DMS 273 (cell line): ENCODE measurements at regions not wholly inside any gene's neighbourhood (a gene's known extent, or its start where the extent isn't known, plus 50 kb on each side); places are given as distances from the start of the nearest gene placed in this dataset.
"Not testable (repeated sequence)": the region's sequence is repeated elsewhere in the genome, so short reads cannot be mapped to it uniquely, and the experiment has no call there.

Source experiments
- DNase-seq: peaks from one replicate; lab custom pipeline; 2025; ENCODE audit not compliant: unreplicated experiment; lab: John Stamatoyannopoulos, UW

DNA sequence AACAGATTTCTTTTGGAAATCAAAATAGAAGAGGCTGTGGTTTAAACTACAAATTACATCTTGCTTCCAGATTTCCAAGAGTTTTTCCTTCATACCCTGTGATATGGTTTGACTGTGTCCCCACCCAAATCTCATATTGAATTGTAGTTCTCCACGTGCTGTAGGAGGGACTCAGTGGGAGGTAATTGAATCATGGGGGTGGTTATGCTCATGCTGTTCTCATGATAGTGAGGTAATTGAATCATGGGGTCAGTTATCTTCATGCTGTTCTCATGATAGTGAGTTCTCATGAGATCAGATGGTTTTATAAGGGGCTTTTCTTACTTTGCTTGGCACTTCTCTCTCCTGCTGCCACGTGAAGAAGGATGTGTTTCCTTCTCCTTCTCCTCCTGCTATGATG is 687.0 kb upstream of the ZNF608 start:
- no peak for DNase-seq

DNA sequence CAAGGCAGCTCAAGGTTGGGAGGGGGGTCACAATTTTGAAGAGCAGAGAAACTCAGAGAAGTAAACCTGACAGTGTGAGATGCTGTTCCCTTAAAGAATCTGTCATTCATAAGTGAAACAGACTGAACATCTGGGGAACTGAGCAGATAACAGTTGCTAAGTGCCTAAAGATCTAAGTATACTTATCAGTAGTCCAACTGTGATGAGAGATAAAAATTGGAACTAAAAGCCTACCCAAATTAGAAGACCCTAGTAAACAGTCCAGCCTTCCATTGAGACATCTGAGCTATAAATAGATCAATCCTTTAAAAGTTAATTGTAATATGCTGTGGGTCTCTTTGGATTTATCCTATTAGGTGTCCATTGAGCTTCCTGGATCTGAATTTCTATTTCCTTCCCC is 692.8 kb upstream of the ZNF608 start:
- DNase-seq: no peak

DNA sequence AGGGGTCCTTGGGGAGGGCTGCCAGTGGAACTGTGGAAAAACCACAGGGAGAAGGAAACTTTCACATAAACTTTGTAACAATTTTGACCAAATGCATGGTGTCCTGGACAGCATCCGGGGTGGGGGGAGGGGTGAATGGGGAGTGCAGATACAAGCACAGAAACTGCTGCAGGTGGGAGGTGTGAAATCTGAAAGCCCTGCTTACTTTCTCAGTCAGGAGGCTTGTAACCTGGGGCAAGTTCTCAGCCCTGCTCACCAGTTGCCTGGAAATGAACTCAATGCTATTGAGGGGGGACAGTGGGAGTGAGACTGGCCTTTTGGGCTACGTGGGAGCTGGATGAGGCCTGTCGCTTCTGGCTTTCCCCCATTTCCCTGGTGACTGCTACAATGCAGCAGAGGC is 694.5 kb upstream of the ZNF608 start:
- no peak for DNase-seq

DNA sequence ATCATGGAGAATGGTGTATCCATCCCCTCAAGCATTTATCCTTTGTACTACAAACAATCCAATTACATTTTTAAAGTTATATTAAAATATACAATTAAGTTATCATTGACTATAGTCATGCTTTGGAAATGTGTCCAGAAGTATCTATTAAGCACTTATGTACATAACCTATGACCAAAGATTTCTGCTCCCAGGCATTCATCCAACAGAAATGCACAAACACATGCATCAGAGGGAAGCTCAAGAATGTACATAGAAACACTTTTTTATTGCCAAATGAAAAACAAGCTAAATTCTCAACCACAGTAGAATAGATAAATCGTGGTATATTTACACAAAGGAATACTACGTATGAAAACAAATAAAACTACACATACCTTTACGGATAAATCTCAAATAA is 700.5 kb upstream of the ZNF608 start:
- DNase-seq: no peak

DNA sequence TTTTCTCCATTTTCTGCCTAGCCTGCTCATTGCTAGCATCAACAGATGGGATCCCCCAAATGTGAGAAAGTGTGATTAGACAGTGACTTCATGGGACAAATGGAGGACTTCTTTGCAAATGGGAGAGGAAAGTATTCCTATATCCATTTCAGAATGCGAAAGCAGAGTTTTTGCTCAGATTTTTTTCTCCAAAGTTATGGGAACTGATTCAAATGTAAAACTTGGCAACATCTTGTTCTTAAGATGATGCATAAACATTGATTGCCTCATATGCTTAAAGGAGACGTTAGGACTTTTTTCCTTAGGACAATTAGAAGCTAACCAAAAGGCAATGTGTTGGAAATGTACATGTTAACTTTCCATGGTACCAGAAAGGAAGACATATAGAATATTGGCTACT is 704.3 kb upstream of the ZNF608 start:
- no peak for DNase-seq

DNA sequence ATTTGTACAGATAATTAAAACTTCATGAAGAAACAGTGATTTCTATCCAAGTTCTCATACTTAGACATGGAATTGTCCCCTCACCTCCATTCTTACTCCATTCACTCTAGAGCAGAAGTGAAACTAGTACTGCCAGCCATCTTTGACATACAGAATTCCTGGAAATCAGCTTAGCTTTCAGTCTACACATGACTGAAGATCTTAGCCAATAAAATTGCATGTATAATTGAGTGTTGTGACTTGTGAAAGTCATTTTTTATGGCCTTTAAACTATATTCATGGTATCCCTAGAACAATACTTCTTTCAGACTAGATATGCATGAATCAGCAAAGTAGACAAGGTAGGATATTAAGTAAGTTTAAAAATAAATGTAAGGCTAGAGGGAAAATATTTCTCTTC is 705.2 kb upstream of the ZNF608 start:
- no peak for DNase-seq

DNA sequence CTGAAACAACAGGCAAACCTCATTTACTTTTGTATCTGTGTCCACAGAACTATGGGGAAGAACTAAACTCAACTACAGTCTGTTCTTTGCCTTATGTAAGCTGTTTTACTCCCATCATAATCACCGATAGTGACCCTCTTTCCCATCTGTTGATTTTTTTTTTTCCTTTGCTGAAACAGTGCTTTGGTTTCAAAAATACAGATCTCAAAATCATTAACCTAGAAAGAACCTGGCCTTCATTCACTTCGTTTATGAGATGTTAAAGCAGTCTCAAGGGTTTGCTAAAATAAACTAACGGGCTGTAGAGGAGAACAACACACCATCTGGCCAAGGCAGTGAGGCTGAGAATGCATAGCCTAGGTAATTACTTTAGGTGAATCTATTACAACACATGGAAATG is 706.6 kb upstream of the ZNF608 start:
- peak; percentile 65 for DNase-seq

DNA sequence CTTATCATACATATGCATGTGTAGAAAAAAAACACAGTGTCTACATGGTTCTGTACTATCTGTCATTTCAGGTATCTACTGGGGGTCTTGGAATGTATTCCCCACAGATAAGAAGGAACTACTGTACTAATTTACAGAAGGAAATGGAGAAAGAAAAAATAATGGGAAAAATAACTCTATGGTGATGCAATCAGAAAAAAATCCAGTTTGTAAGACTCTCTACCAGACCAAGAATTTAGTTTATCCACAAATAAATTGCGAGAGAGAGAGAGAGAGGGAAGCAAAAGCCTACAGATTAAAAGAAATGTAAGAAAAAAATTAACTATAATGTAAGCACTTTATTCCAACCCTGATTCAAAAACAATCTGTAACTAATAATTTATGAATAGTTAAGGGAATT is 708.6 kb upstream of the ZNF608 start:
- no peak for DNase-seq

DNA sequence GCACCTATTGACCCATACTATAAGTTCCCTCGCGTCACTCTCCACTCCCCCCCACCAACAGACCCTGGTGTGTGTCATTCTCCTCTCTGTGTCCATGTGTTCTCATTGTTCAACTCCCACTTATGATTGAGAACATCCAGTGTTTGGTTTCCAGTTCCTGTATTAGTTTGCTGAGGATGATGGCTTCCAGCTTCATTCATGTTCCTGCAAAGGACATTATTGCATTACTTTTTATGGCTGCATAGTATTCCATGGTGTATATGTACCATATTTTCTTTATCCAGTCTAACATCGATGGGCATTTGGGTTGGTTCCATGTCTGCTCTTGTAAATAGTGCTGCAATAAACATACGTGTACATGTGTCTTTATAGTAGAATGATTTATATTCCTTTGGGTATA is 709.6 kb upstream of the ZNF608 start:
- not testable (repeated sequence) for DNase-seq

DNA sequence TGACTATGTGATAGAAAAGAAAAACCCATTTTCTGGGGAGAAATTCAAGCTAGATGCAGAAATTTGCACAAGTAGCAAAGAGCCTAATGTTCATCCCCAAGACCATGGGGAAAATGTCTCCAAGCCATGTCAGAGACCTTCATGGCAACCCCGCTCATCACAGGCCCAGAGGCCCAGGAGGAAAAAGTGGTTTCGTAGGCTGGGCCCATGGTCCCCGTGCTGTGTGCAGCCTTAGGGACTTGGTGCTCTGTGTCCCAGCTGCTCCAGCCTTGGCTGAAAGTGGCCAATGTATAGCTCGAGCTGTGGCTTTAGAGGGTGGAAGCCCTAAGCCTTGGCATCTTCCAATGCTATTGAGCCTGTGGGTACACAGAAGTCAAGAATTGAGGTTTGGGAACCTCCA is 711.2 kb upstream of the ZNF608 start:
- DNase-seq: no peak

DNA sequence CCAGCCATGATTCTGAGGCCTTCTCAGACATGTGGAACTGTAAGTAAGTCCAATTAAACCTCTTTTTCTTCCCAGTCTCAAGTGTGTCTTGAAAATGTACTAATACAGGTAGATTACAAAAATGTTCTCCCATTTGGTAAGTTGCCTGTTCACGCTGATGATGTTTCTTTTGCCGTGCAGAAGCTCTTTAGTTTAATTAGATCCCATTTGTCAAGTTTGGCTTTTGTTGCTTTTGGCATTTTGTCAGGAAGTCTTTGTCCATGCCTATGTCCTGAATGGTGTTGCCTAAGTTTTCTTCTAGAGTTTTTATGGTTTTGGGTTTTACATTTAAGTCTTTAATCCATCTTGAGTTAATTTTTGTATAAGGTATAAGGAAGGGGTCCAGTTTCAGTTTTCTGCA is 712.5 kb upstream of the ZNF608 start:
- DNase-seq: not testable (repeated sequence)

DNA sequence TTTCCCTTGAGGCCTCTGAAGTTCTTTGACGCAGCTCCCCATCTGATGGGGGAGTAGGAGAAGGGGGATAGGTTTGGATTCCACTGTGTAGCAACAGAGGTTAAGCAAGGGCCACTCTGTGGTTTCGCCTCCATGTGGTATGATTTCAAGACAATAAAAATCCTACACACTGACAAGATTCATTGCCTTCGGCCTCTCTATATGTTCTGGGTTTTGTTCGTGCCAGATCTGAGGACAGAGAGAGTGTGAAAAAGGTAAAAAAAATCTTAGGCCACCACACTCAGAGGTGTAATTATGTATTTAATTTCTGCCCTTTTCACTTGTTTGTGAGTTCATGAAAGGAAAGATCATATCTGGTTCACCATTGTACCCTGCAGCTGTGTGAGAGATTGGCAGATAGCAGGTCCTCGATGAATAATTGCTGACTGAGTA is 715.2 kb upstream of the ZNF608 start:
- no peak for DNase-seq

DNA sequence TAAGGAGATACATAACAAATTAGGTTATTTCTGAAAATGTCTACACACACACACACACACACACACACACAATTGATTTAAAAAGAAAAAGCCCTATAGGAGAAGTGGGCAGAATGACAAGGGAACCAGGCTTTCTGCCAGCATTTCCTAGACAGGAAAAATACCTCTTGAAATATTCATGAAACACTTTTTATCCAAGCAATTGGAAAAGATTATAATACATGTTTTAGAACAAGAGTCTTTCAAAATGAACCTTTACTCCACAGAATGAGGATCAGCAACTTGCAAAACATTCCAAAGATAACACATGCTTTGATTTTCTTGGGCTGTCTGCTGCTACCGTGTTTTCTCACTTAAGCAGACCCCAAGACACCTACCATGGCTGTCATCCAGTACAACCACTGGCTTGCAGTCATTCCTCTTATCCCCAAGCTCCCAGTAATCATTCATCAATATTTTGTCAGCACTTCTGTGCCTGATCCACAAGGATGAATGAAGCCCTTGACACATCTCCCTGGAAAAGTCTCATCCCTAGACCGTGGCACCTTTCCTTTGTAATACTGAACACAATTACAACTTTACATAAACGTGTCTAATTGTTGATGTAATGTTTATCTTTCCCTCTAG is 717.1 kb upstream of the ZNF608 start:
- DNase-seq: peak; percentile 8

DNA sequence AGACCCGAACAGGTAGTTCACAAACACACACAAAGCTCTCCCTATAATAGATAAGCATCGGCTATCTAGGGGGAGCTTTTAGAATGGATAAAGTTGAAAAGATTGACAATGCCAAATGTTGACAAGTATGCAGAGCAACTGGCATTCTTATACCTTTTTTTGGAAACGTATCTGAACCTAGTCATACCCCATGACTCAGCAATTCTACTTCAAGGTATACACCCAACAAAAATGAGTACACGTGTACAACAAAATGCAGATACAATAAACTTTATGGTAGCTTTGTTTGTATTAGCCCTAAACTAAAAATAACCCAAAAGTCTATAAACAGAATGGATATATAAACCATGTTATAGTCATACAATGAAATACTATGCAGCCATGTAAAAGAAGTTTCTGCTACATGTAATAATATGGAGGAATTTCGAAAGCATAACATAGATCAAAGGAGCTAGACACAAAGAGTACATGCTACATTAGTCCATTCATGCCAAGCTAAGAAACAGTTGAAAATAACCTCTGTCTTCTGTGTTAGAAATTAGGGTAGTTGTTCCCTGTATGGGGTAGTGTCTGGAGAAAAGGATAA is 718.5 kb upstream of the ZNF608 start:
- DNase-seq: no peak

DNA sequence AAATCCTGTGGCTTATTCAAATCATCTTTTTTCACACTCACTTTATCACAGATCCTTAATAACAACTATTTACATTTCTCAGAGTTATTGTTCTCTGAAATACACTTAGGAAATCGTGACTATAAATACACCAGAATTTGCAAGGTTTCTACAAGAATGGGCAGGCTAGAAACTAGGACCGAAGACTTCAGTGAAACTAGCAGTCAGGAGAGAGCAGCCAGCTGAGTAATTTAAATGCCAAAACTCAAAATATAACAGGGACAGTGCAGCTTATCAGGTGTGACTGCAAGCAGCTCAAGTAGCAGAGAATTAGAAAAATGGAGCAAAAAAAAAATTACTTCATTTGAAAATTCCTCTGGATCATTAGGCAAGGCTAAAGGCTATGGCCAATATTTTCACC is 719.3 kb upstream of the ZNF608 start:
- DNase-seq: no peak

DNA sequence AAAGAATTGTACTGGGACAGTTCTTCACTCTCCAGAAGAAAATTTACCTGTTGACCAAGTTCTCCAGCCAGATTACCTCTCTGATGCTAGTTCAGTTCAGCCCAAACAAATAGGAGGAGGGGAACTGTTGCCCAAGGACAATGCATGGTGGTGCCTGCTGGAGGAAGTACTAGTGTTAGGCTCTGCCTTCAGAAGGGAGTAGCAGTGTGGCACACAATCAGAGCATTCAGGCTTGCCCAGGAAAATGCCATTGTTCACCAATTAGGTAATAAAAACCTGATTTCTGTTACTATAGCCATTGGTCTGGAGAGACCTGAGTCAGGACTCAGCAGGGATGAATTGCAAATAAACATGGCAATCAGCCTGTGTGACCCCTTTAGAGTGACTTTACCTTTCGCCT is 720.8 kb upstream of the ZNF608 start:
- DNase-seq: no peak

DNA sequence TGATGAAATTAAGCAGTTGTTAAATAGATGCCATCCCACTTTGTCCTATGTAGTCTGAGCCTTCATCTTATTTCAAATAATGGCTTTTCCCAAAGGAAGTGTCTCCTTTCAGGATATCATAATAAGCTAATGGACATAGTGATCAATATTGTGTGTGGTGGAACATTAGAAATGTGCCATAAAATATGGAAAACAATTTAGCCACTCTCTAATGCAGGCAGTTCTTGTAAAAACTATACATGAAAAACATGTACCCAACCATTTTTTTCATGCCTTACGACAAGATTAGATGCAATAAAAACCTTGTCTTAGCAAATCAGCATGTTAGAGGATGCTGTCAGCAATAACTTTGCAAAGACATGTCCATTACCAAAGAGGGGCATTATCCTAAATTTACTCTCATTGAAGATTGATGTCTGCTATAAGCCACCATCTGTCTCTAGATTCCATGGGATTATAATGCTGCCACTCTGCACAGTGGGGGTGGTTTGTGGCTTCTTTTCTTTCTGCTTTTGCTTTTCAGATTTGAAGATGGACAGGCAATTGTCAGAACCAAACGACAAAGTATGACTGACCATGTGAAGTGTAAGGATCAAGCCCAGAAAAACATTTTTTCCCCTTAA is 724.0 kb upstream of the ZNF608 start:
- DNase-seq: peak; percentile 58

DNA sequence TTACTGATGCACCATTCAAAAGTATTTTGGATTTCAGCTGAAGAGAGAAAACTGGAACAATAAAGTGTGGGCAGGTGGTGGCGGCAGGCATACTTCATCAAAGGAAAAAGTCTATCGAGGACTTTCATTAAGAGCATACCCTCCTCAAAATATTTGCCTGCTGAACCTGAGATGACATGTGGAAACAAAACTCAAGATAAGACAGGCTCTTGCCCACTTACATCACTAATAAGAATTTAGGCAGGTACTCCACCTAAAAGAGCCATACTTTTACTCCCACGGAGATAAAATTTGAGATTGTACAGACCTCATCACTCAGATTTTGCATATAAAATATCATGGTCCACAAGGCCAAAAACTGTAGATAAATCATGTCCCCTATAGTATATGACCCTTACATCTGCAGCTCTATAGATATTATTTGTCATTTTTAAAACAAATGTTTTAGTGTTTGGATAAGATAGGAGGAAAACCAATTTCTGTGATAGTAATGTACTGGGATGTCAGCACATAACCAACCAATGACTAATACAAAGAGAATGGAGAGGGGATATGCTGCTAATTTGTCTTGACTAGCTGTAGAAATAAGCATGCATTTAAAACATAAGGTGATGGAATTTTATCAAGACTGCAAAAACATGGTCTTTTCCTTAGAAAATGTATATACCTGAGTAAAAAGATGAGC is 730.6 kb upstream of the ZNF608 start:
- DNase-seq: no peak

DNA sequence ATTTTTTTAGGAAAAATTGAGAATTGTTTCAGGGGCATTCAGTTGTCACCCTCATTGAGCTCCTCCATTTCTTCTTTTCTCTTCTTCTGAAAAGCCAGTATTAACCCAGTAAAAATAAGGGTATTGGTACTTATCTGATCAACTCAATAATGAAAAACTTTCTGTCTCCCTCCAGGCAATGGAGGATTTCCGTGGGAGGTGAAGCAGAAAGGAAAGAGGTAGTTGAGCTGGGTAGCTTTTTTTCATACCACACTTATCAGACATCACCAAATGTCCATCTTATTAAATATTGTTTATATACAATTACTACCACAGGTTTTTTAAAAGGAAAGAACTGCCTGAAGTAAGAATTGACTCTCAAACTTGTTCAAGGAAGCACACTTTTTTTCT is 731.1 kb upstream of the ZNF608 start:
- DNase-seq: no peak

DNA sequence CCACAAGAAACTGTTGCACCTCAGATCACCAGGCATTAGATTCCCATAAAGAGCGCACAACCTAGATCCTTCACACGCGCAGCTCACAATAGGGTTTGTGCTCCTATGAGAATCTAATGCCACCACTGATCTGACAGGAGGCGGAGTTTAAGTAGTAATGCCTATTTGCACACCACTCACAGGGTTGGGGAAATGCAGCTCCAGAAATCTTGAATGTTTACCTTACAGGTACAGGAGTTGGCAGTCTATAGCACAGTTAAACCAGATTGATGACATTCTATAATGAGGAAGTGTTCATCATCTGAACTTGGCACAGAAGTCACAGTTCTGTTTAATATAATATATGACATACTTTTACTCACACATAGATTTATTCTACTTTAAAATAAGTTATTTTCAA is 732.2 kb upstream of the ZNF608 start:
- no peak for DNase-seq

DNA sequence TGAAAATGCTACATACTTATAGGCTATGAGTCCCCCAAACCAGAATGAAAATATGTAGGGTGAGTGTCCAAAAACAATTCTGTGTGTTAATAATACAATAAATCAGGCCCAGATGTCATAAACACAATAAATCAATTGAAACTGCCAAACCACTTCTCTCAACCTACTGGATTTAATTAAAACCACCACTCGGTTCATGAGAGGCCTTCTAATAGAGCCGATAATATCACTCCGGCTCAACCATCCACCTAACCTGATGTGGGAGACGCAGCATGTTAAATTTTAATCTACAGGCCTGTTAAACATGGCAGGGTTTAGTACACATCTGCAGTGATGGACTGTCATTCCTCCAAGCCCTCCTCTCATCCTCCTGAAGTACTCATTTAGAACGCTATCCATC is 734.5 kb upstream of the ZNF608 start:
- no peak for DNase-seq
